SK-N-SH treated with all-trans-retinoic acid at 6 μM for 48 hours (cell line): ENCODE measurements at regions not wholly inside any gene's neighbourhood (a gene's known extent, or its start where the extent isn't known, plus 50 kb on each side); places are given as distances from the start of the nearest gene placed in this dataset.

ENCODE experiments used
- ATAC-seq: fragments of 200-7000 bp; cut with Tn5 transposase; 3 replicates; pipeline ENCODE4 v1.9.1; 2020; ENCODE audit warnings: mild to moderate bottlenecking, moderate library complexity
- ARNTL ChIP-seq: fragments of 450-650 bp; formaldehyde crosslinking; IDR thresholded peaks from 2 replicates; pipeline ENCODE4 v1.5.0; 2020; ENCODE audit warnings: low read depth, mild to moderate bottlenecking, moderate library complexity, borderline replicate concordance
- BACH2 ChIP-seq: fragments of 250-450 bp; sonication (Bioruptor Pico); IDR thresholded peaks from 2 replicates; pipeline ENCODE4 v1.9.0; 2021; ENCODE audit warnings: mild to moderate bottlenecking, borderline replicate concordance
- CREB5 ChIP-seq: fragments of 250-450 bp; sonication (Bioruptor Pico); IDR thresholded peaks from 2 replicates; pipeline ENCODE4 v1.5.1; 2020; ENCODE audit warnings: low read depth, mild to moderate bottlenecking, moderate library complexity
- ESRRG ChIP-seq: fragments of 250-450 bp; sonication (Bioruptor Pico); IDR thresholded peaks from 2 replicates; pipeline ENCODE4 v1.6.1; 2021; ENCODE audit warnings: mild to moderate bottlenecking
- ISL1 ChIP-seq: fragments of 250-450 bp; sonication (Bioruptor Pico); IDR thresholded peaks from 2 replicates; pipeline ENCODE4 v2.1.2; 2022; ENCODE audit warnings: mild to moderate bottlenecking, moderate library complexity
- OSR1 ChIP-seq: fragments of 250-450 bp; sonication (Bioruptor Pico); IDR thresholded peaks from 2 replicates; pipeline ENCODE4 v1.8.0; 2022; ENCODE audit warnings: moderate library complexity, mild to moderate bottlenecking, inconsistent platforms
- POU6F1 ChIP-seq: fragments of 250-450 bp; sonication (Bioruptor Pico); IDR thresholded peaks from 2 replicates; pipeline ENCODE4 v1.8.0; 2021; ENCODE audit warnings: low read depth, mild to moderate bottlenecking, moderate library complexity, borderline replicate concordance
- PPARA ChIP-seq: fragments of 250-450 bp; sonication (Bioruptor Pico); IDR thresholded peaks from 2 replicates; pipeline ENCODE4 v1.5.0; 2020; ENCODE audit warnings: mild to moderate bottlenecking, borderline replicate concordance
- RARB ChIP-seq: fragments of 250-450 bp; sonication (Bioruptor Pico); IDR thresholded peaks from 2 replicates; pipeline ENCODE4 v1.8.0; 2021; ENCODE audit warnings: mild to moderate bottlenecking, moderate library complexity
- SNAI2 ChIP-seq: fragments of 250-450 bp; sonication (Bioruptor Pico); IDR thresholded peaks from 2 replicates; pipeline ENCODE4 v1.5.0; 2020; ENCODE audit warnings: mild to moderate bottlenecking, moderate library complexity
- TCF4 ChIP-seq: fragments of 250-450 bp; sonication (Bioruptor Pico); IDR thresholded peaks from 2 replicates; pipeline ENCODE4 v1.8.0; 2021; ENCODE audit warnings: mild to moderate bottlenecking, moderate library complexity, borderline replicate concordance
- TOX ChIP-seq: fragments of 250-450 bp; sonication (Bioruptor Pico); IDR thresholded peaks from 2 replicates; pipeline ENCODE4 v1.8.0; 2021; ENCODE audit warnings: mild to moderate bottlenecking, moderate library complexity, borderline replicate concordance
- ZC3H10 ChIP-seq: fragments of 250-450 bp; sonication (Bioruptor Pico); IDR thresholded peaks from 2 replicates; pipeline ENCODE4 v1.5.1; 2021; ENCODE audit warnings: mild to moderate bottlenecking, moderate library complexity
- ZFP3 ChIP-seq: fragments of 250-450 bp; sonication (Bioruptor Pico); IDR thresholded peaks from 2 replicates; pipeline ENCODE4 v1.5.0; 2020; ENCODE audit warnings: mild to moderate bottlenecking, moderate library complexity
- ZFP30 ChIP-seq: fragments of 450-650 bp; formaldehyde crosslinking; IDR thresholded peaks from 2 replicates; pipeline ENCODE4 v1.5.0; 2022; ENCODE audit warnings: mild to moderate bottlenecking, moderate library complexity
- ZNF565 ChIP-seq: fragments of 450-650 bp; formaldehyde crosslinking; conservative IDR thresholded peaks from 2 replicates; pipeline ENCODE4 v1.5.0; 2020; ENCODE audit warnings: low read depth, mild to moderate bottlenecking, moderate library complexity
- ZNF70 ChIP-seq: fragments of 450-650 bp; formaldehyde crosslinking; IDR thresholded peaks from 2 replicates; pipeline ENCODE4 v1.5.0; 2020; ENCODE audit warnings: mild to moderate bottlenecking, moderate library complexity
- ZNF8 ChIP-seq: fragments of 450-650 bp; formaldehyde crosslinking; IDR thresholded peaks from 2 replicates; pipeline ENCODE4 v1.5.0; 2020; ENCODE audit warnings: mild to moderate bottlenecking, moderate library complexity
- TF ChIP-seq, protein P1 (sequence below): fragments of 250-450 bp; sonication (Bioruptor Pico); IDR thresholded peaks from 2 replicates; pipeline ENCODE4 v1.8.0; 2020; ENCODE audit warnings: mild to moderate bottlenecking, moderate library complexity, borderline replicate concordance
- TF ChIP-seq, protein P2 (sequence below): fragments of 250-450 bp; sonication (Bioruptor Pico); IDR thresholded peaks from 2 replicates; pipeline ENCODE4 v1.5.0; 2020; ENCODE audit warnings: mild to moderate bottlenecking, moderate library complexity
- TF ChIP-seq, protein P3 (sequence below): fragments of 250-450 bp; sonication (Bioruptor Pico); IDR thresholded peaks from 2 replicates; pipeline ENCODE4 v1.5.1; 2021; ENCODE audit warnings: mild to moderate bottlenecking, moderate library complexity

GRCh38 chr11:100561323-100561722, 125.8 kb upstream of the ARHGAP42 start:
- ATAC-seq = no peak
- TF ChIP-seq, protein P1, sequence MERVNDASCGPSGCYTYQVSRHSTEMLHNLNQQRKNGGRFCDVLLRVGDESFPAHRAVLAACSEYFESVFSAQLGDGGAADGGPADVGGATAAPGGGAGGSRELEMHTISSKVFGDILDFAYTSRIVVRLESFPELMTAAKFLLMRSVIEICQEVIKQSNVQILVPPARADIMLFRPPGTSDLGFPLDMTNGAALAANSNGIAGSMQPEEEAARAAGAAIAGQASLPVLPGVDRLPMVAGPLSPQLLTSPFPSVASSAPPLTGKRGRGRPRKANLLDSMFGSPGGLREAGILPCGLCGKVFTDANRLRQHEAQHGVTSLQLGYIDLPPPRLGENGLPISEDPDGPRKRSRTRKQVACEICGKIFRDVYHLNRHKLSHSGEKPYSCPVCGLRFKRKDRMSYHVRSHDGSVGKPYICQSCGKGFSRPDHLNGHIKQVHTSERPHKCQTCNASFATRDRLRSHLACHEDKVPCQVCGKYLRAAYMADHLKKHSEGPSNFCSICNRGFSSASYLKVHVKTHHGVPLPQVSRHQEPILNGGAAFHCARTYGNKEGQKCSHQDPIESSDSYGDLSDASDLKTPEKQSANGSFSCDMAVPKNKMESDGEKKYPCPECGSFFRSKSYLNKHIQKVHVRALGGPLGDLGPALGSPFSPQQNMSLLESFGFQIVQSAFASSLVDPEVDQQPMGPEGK = no peak
- TF ChIP-seq POU6F1 (no peak), ZFP30 (CRISPR knock-in tag) (no peak), ZNF8 (CRISPR knock-in tag) (no peak), RARB (CRISPR knock-in tag) (no peak), TCF4 (CRISPR knock-in tag) (no peak)
- TF ChIP-seq, protein P2, sequence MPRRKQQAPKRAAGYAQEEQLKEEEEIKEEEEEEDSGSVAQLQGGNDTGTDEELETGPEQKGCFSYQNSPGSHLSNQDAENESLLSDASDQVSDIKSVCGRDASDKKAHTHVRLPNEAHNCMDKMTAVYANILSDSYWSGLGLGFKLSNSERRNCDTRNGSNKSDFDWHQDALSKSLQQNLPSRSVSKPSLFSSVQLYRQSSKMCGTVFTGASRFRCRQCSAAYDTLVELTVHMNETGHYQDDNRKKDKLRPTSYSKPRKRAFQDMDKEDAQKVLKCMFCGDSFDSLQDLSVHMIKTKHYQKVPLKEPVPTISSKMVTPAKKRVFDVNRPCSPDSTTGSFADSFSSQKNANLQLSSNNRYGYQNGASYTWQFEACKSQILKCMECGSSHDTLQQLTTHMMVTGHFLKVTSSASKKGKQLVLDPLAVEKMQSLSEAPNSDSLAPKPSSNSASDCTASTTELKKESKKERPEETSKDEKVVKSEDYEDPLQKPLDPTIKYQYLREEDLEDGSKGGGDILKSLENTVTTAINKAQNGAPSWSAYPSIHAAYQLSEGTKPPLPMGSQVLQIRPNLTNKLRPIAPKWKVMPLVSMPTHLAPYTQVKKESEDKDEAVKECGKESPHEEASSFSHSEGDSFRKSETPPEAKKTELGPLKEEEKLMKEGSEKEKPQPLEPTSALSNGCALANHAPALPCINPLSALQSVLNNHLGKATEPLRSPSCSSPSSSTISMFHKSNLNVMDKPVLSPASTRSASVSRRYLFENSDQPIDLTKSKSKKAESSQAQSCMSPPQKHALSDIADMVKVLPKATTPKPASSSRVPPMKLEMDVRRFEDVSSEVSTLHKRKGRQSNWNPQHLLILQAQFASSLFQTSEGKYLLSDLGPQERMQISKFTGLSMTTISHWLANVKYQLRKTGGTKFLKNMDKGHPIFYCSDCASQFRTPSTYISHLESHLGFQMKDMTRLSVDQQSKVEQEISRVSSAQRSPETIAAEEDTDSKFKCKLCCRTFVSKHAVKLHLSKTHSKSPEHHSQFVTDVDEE (CRISPR knock-in tag) = no peak

- ATAC-seq = peak; percentile 60
- TF ChIP-seq BACH2 (no peak), ISL1 (peak; percentile 79)
Observed at GRCh38 chr11:100562128-100562527, 125.0 kb upstream of the ARHGAP42 start.

DNA sequence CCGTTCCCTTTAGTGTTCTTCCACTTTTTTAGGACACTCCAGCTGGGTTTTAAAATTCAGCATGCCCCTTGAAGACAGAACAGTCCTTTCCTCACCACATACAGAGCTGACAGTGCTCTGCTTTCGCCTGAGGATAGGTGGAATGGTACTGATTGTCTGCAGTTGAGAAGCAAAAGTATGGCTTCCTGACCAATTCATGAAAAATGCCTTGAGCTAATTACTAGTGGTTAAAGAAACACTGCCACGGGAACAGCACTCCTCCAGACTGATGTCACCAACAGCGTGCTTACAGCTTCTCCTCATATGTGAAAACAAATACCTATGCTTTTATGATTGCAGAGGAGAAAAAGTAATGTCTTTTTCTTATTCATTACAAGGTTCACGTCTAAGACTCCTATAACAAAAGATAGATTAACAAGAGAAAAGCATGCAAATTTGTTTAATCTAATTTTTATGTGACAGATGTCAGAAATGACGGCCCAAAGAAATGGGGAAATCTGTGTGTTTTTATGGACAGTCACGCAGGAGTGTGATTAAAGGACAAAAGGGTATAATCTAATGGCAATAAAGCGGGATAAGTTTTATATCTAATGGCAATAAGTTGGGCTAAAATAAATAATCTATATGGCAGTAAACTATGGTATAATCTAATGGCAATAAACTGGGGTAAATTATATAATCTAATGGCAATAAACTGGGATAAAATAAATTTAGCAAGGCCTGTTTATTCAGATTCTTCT, 123.4 kb upstream of the ARHGAP42 start:
- no peak for ATAC-seq
- no peak for TF ChIP-seq TOX (CRISPR knock-in tag)
- TF ChIP-seq, protein P2 (CRISPR knock-in tag) = no peak
- TF ChIP-seq CREB5 = no peak
- no peak for TF ChIP-seq ZC3H10 (CRISPR knock-in tag)
- no peak for TF ChIP-seq ESRRG
- no peak for TF ChIP-seq ARNTL (CRISPR knock-in tag)
- TF ChIP-seq, protein P3, sequence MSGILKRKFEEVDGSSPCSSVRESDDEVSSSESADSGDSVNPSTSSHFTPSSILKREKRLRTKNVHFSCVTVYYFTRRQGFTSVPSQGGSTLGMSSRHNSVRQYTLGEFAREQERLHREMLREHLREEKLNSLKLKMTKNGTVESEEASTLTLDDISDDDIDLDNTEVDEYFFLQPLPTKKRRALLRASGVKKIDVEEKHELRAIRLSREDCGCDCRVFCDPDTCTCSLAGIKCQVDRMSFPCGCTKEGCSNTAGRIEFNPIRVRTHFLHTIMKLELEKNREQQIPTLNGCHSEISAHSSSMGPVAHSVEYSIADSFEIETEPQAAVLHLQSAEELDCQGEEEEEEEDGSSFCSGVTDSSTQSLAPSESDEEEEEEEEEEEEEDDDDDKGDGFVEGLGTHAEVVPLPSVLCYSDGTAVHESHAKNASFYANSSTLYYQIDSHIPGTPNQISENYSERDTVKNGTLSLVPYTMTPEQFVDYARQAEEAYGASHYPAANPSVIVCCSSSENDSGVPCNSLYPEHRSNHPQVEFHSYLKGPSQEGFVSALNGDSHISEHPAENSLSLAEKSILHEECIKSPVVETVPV (CRISPR knock-in tag) = no peak
- TF ChIP-seq OSR1 (CRISPR knock-in tag) = no peak
- TF ChIP-seq ZNF70 = no peak
- TF ChIP-seq TCF4 (CRISPR knock-in tag) = no peak
- no peak for TF ChIP-seq SNAI2
- no peak for TF ChIP-seq ZFP30 (CRISPR knock-in tag)
- no peak for TF ChIP-seq ZNF565
- no peak for TF ChIP-seq PPARA (CRISPR knock-in tag)
- TF ChIP-seq ZFP3 = no peak
- no peak for TF ChIP-seq POU6F1
